A549 (cell line): ENCODE measurements at regions not wholly inside any gene's neighbourhood (a gene's known extent, or its start where the extent isn't known, plus 50 kb on each side); places are given as distances from the start of the nearest gene placed in this dataset.
"Not testable (repeated sequence)": the region's sequence is repeated elsewhere in the genome, so short reads cannot be mapped to it uniquely, and the experiment has no call there.

Experiments used
- ATAC-seq, 2 experiments: fragments of 200-7000 bp in 1 of 2; fragments of >200 bp in 1 of 2; cut with Nextera tagmentation in 1 of 2; cut with Tn5 transposase in 1 of 2; 3 replicates each; pipeline versions ENCODE4 v1.8.0 to v1.9.1; 2018 to 2020; ENCODE audit warnings: mild to moderate bottlenecking in 1 of 2, moderate library complexity in 1 of 2
- CTCF ChIA-PET: fragments of 300-600 bp; sonication (Branson Sonifier 250); formaldehyde crosslinking; extraction: SDS; loops from one replicate; lab custom pipeline; 2021; ENCODE audit warnings: antibody characterized with exemption, inconsistent platforms; lab: Yijun Ruan, JAX
- POLR2A ChIA-PET: fragments of 350-600 bp; formaldehyde crosslinking; extraction: SDS; loops from one replicate; lab custom pipeline; 2021; ENCODE audit warnings: antibody characterized with exemption, inconsistent platforms; lab: Yijun Ruan, JAX
- DNase-seq, 2 experiments: peaks; one replicate each; pipeline versions ENCODE4 v3.0.0 to v3.0.0-alpha.2; 2011 to 2016; ENCODE audit warnings: low read depth in 1 of 2, low spot score in 1 of 2
- FAIRE-seq: peaks from 2 replicates; lab custom pipeline; 2011; peaks lifted over from hg19 to GRCh38; lab: Jason Lieb, UNC
- H3K27ac ChIP-seq, 2 experiments: fragments of >200 bp; sonication (Bioruptor Twin); formaldehyde crosslinking; 3 replicates each; pipeline ENCODE4 v1.5.1; 2016 to 2017
- H3K4me1 ChIP-seq: fragments of >200 bp; sonication (Bioruptor Twin); formaldehyde crosslinking; 3 replicates; pipeline ENCODE4 v1.6.1; 2016
- H3K4me2 ChIP-seq: fragments of >200 bp; sonication (Bioruptor Twin); formaldehyde crosslinking; 3 replicates; pipeline ENCODE4 v1.6.1; 2016
- H3K4me3 ChIP-seq: fragments of >200 bp; sonication (Bioruptor Twin); formaldehyde crosslinking; 3 replicates; pipeline ENCODE4 v1.5.1; 2016
- H3K9me3 ChIP-seq: fragments of >200 bp; sonication (Bioruptor Twin); formaldehyde crosslinking; 3 replicates; pipeline ENCODE4 v1.6.1; 2016
- BHLHE40 ChIP-seq: IDR thresholded peaks from 2 replicates; pipeline ENCODE4 v1.6.1; 2012; ENCODE audit warnings: low read depth, low read length, inconsistent platforms
- CHD4 ChIP-seq: fragments of 200-600 bp; sonication (generic); IDR thresholded peaks from 2 replicates; pipeline ENCODE4 v1.6.1; 2016; ENCODE audit warnings: antibody characterized with exemption, mild to moderate bottlenecking, borderline replicate concordance
- ELK1 ChIP-seq: fragments of 150-350 bp; IDR thresholded peaks from 2 replicates; pipeline ENCODE4 v1.6.1; 2014; ENCODE audit warnings: low read depth, mild to moderate bottlenecking, low read length
- EP300 ChIP-seq, 2 experiments: fragments of >200 bp; sonication (Bioruptor Twin); formaldehyde crosslinking; IDR thresholded peaks; 2 replicates in 1 of 2; 3 replicates in 1 of 2; pipeline ENCODE4 v1.6.1; 2016 to 2017
- FOSL2 ChIP-seq, 2 experiments: fragments of 450-650 bp in 1 of 2; fragments of >200 bp in 1 of 2; sonication (Bioruptor Twin) in 1 of 2; formaldehyde crosslinking; IDR thresholded peaks; 2 replicates each; pipeline versions ENCODE4 v1.5.0 to v1.6.1; 2016 to 2020; ENCODE audit warnings: mild to moderate bottlenecking in 1 of 2, moderate library complexity in 1 of 2
- HEYL ChIP-seq: fragments of 250-450 bp; sonication (Bioruptor Pico); IDR thresholded peaks from 2 replicates; pipeline ENCODE4 v1.8.0; 2021; ENCODE audit warnings: mild to moderate bottlenecking, moderate library complexity
- HOXA7 ChIP-seq: fragments of 250-450 bp; sonication (Bioruptor Pico); IDR thresholded peaks from 2 replicates; pipeline ENCODE4 v1.5.0; 2020; ENCODE audit warnings: mild to moderate bottlenecking, moderate library complexity
- KDM5A ChIP-seq: fragments of 200-600 bp; sonication (generic); IDR thresholded peaks from 2 replicates; pipeline ENCODE4 v1.6.1; 2016; ENCODE audit warnings: antibody characterized with exemption, mild to moderate bottlenecking
- MAFK ChIP-seq: fragments of 450-650 bp; IDR thresholded peaks from 2 replicates; pipeline ENCODE4 v1.6.1; 2014; ENCODE audit not compliant: partially characterized antibody
- MAZ ChIP-seq: fragments of 150-350 bp; IDR thresholded peaks from 2 replicates; pipeline ENCODE4 v1.6.1; 2014; ENCODE audit warnings: antibody characterized with exemption, low read depth, low read length, borderline replicate concordance
- NR3C1 ChIP-seq: fragments of >200 bp; sonication (Bioruptor Twin); formaldehyde crosslinking; IDR thresholded peaks from 3 replicates; pipeline ENCODE4 v1.6.1; 2017
- PBX3 ChIP-seq: IDR thresholded peaks from 2 replicates; pipeline ENCODE4 v1.6.1; 2012
- PHF8 ChIP-seq: fragments of 200-600 bp; sonication (generic); IDR thresholded peaks from 2 replicates; pipeline ENCODE4 v1.6.1; 2016; ENCODE audit warnings: low read depth, mild to moderate bottlenecking, antibody characterized with exemption, moderate library complexity, borderline replicate concordance
- POLR2A ChIP-seq: IDR thresholded peaks from 2 replicates; pipeline ENCODE4 v1.6.1; 2012; ENCODE audit warnings: mild to moderate bottlenecking, low read length
- RAD21 ChIP-seq, 2 experiments: fragments of >200 bp in 1 of 2; sonication (Bioruptor Twin) in 1 of 2; formaldehyde crosslinking in 1 of 2; IDR thresholded peaks in 1 of 2; conservative IDR thresholded peaks in 1 of 2; 2 replicates in 1 of 2; 3 replicates in 1 of 2; pipeline ENCODE4 v1.6.1; 2012 to 2018; ENCODE audit warnings: inconsistent platforms in 1 of 2
- REST ChIP-seq: fragments of 200-600 bp; sonication (generic); IDR thresholded peaks from 2 replicates; pipeline ENCODE4 v1.6.1; 2016; ENCODE audit warnings: antibody characterized with exemption, mild to moderate bottlenecking, moderate library complexity
- RFX5 ChIP-seq: fragments of 450-650 bp; IDR thresholded peaks from 2 replicates; pipeline ENCODE4 v1.7.1; 2014; ENCODE audit warnings: antibody characterized with exemption, mild to moderate bottlenecking, moderate library complexity
- TFCP2L1 ChIP-seq: fragments of 250-450 bp; sonication (Bioruptor Pico); IDR thresholded peaks from 2 replicates; pipeline ENCODE4 v1.5.0; 2021; ENCODE audit warnings: mild to moderate bottlenecking
- WGBS: methylation state at CpG from one replicate; pipeline ENCODE4 v1.1.6; 2017; ENCODE audit errors: missing lambda C conversion rate; 5-methylcytosine and 5-hydroxymethylcytosine counted together

- POLR2A ChIA-PET = no interaction called here
Observed at GRCh38 chr13:55159765-55160164, 1981.0 kb upstream of the PRR20A start.

GRCh38 chr13:55160867-55161266 is 1979.9 kb upstream of the PRR20A start:
- DNase-seq = no peak
- ATAC-seq = no peak
- H3K9me3 ChIP-seq = no peaks in the 10 kb centered on the region
- TF ChIP-seq RAD21 (conservative IDR thresholded peaks at IDR 0.05 in 1 of 2, IDR thresholded peaks at IDR 0.05 in 1 of 2) (no peak), ELK1 (no peak), TFCP2L1 (CRISPR knock-in tag) (no peak), HEYL (CRISPR knock-in tag) (no peak), BHLHE40 (no peak), REST (no peak), KDM5A (no peak), NR3C1 (no peak), POLR2A (no peak), EP300 (IDR thresholded peaks at IDR 0.05) (no peak), HOXA7 (CRISPR knock-in tag) (no peak), MAZ (no peak)
- TF ChIP-seq, all 56 proteins: peak for 0
- CTCF ChIA-PET = no interaction called here
- H3K4me1 ChIP-seq = no peaks in the 10 kb centered on the region
- no peak overlapping the region for H3K4me3 ChIP-seq
- H3K4me2 ChIP-seq = no peak overlapping the region
- H3K27ac ChIP-seq = no peak overlapping the region
- POLR2A ChIA-PET = no interaction called here
- no peak for FAIRE-seq
- WGBS = 5% methylated on average over 2 of the region's 3 CpGs

More at GRCh38 chr13:55159765-55160164, 1981.0 kb upstream of the PRR20A start:
- no peaks in the 10 kb centered on the region for H3K9me3 ChIP-seq
- no peak for FAIRE-seq
- no peak for ATAC-seq
- H3K4me3 ChIP-seq = no peak overlapping the region
- TF ChIP-seq CHD4 (no peak), PHF8 (no peak), RFX5 (no peak), HOXA7 (CRISPR knock-in tag) (no peak), POLR2A (no peak), EP300 (IDR thresholded peaks at IDR 0.05) (no peak), FOSL2 (IDR thresholded peaks at IDR 0.05) (no peak), FOSL2 (CRISPR knock-in tag; IDR thresholded peaks at IDR 0.05) (no peak)
- WGBS = 11% methylated on average over 4 of the region's 4 CpGs
- DNase-seq = no peak
- H3K27ac ChIP-seq = no peak overlapping the region
- no peak overlapping the region for H3K4me2 ChIP-seq
- CTCF ChIA-PET = no interaction called here
- H3K4me1 ChIP-seq = no peaks in the 10 kb centered on the region

- WGBS = 8% methylated on average over 1 of the region's 1 CpG
- ATAC-seq, FAIRE-seq, POLR2A ChIA-PET, H3K4me1 ChIP-seq, H3K4me3 ChIP-seq, DNase-seq, CTCF ChIA-PET, H3K9me3 ChIP-seq, H3K27ac ChIP-seq, H3K4me2 ChIP-seq: not testable (repeated sequence)
Observed at GRCh38 chr13:55178582-55178981, 1962.1 kb upstream of the PRR20A start.

GRCh38 chr13:55190996-55191395 is 1949.7 kb upstream of the PRR20A start:
- no peak for TF ChIP-seq PBX3
- TF ChIP-seq MAFK = peak; percentile 33
- TF ChIP-seq NR3C1 = no peak

More at GRCh38 chr13:55190996-55191395, 1949.7 kb upstream of the PRR20A start:
- H3K9me3 ChIP-seq = no peaks in the 10 kb centered on the region
- no peak overlapping the region for H3K27ac ChIP-seq
- FAIRE-seq (no peak), DNase-seq (no peak), ATAC-seq (no peak)
- no peak overlapping the region for H3K4me3 ChIP-seq
- POLR2A ChIA-PET = no interaction called here
- H3K4me1 ChIP-seq = no peaks in the 10 kb centered on the region
- H3K4me2 ChIP-seq = no peak overlapping the region
- CTCF ChIA-PET = no interaction called here
- WGBS = 4% methylated on average over 2 of the region's 2 CpGs
